MM.1S (cell line): ENCODE measurements at regions not wholly inside any gene's neighbourhood (a gene's known extent, or its start where the extent isn't known, plus 50 kb on each side); places are given as distances from the start of the nearest gene placed in this dataset.

Source experiments
- EZH2 ChIP-seq: fragments of 300-600 bp; sonication (generic); optimal IDR thresholded peaks from 2 replicates; pipeline ENCODE3; 2017; ENCODE audit warnings: low read depth, mild to moderate bottlenecking, antibody characterized with exemption, low read length, mixed read lengths
- EZH2phosphoT487 ChIP-seq: fragments of 300-600 bp; sonication (generic); IDR thresholded peaks from 2 replicates; pipeline ENCODE4 v1.6.1; 2018; ENCODE audit warnings: antibody characterized with exemption, low read length
- TF ChIP-seq, protein P1 (sequence below): fragments of 300-600 bp; sonication (generic); IDR thresholded peaks from 2 replicates; pipeline ENCODE4 v1.5.1; 2016; ENCODE audit warnings: antibody characterized with exemption, low read length, mixed read lengths

- no peak for TF ChIP-seq EZH2phosphoT487
- TF ChIP-seq, protein P1, sequence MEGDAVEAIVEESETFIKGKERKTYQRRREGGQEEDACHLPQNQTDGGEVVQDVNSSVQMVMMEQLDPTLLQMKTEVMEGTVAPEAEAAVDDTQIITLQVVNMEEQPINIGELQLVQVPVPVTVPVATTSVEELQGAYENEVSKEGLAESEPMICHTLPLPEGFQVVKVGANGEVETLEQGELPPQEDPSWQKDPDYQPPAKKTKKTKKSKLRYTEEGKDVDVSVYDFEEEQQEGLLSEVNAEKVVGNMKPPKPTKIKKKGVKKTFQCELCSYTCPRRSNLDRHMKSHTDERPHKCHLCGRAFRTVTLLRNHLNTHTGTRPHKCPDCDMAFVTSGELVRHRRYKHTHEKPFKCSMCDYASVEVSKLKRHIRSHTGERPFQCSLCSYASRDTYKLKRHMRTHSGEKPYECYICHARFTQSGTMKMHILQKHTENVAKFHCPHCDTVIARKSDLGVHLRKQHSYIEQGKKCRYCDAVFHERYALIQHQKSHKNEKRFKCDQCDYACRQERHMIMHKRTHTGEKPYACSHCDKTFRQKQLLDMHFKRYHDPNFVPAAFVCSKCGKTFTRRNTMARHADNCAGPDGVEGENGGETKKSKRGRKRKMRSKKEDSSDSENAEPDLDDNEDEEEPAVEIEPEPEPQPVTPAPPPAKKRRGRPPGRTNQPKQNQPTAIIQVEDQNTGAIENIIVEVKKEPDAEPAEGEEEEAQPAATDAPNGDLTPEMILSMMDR = no peak
- no peak for TF ChIP-seq EZH2
Observed at GRCh38 chr1:203570805-203571204, 55.8 kb upstream of the ATP2B4 start.
